ENCODE measurements at regions not wholly inside any gene's neighbourhood (a gene's known extent, or its start where the extent isn't known, plus 50 kb on each side); places are given as distances from the start of the nearest gene placed in this dataset.

- no peaks in the 10 kb centered on the region for H3K79me2 ChIP-seq (ENCODE audit: insufficient read depth, low read length)
- Mint-ChIP-seq H3K4me1 (peaks cover 11 to 12% of the 10 kb centered on the region in 2 experiments), H3K27ac (peak overlapping the region in 1 of 3 experiments; percentile 26; a peak in 2 of 7 replicates), H3K27me3 (ENCODE audit: low read depth) (no peaks in the 10 kb centered on the region), H3K4me3 (no peak overlapping the region), H3K9me3 (no peaks in the 10 kb centered on the region), H3K36me3 (ENCODE audit: insufficient read depth in 1 of 3, low read depth in 3 of 3) (peaks cover 0 to 1% (median 0%) of the 10 kb centered on the region in 3 experiments; a peak in 2 of 7 replicates)
- H3T11ph ChIP-seq (ENCODE audit: low read length): no peak overlapping the region
- H3K23ac ChIP-seq (ENCODE audit: insufficient read length, low read depth, low read length): no peak overlapping the region
- no peak overlapping the region for H3K14ac ChIP-seq (ENCODE audit: insufficient read depth, low read length)
- no peaks in the 10 kb centered on the region for H4K20me1 ChIP-seq (ENCODE audit: control insufficient read depth, insufficient read depth, insufficient read length)
- H3K79me1 ChIP-seq (ENCODE audit: insufficient read depth, low read depth, low read length, poor library complexity, severe bottlenecking): no peaks in the 10 kb centered on the region
- H3K18ac ChIP-seq (ENCODE audit: insufficient read length, low read depth, low read length): no peak overlapping the region
- H3K9me3 ChIP-seq (ENCODE audit: control insufficient read depth, low read depth, low read length): no peaks in the 10 kb centered on the region
- no peak overlapping the region for H3K4me2 ChIP-seq (ENCODE audit: insufficient read depth, insufficient read length, low read length)
- H4K91ac ChIP-seq (ENCODE audit: insufficient read length, low read depth, low read length): no peak overlapping the region
- no peak overlapping the region for H2BK20ac ChIP-seq (ENCODE audit: low read depth, low read length, poor library complexity, severe bottlenecking)
- H3K4ac ChIP-seq (ENCODE audit: low read depth, low read length): no peak overlapping the region
- TF ChIP-seq, protein P1, sequence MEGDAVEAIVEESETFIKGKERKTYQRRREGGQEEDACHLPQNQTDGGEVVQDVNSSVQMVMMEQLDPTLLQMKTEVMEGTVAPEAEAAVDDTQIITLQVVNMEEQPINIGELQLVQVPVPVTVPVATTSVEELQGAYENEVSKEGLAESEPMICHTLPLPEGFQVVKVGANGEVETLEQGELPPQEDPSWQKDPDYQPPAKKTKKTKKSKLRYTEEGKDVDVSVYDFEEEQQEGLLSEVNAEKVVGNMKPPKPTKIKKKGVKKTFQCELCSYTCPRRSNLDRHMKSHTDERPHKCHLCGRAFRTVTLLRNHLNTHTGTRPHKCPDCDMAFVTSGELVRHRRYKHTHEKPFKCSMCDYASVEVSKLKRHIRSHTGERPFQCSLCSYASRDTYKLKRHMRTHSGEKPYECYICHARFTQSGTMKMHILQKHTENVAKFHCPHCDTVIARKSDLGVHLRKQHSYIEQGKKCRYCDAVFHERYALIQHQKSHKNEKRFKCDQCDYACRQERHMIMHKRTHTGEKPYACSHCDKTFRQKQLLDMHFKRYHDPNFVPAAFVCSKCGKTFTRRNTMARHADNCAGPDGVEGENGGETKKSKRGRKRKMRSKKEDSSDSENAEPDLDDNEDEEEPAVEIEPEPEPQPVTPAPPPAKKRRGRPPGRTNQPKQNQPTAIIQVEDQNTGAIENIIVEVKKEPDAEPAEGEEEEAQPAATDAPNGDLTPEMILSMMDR (conservative IDR thresholded peaks at IDR 0.05): peak; percentile 79
- H2BK15ac ChIP-seq (ENCODE audit: low read depth, low read length): no peak overlapping the region
- no peak overlapping the region for H3K27ac ChIP-seq (ENCODE audit: insufficient read length, low read depth, low read length)
- no peak overlapping the region for H4K8ac ChIP-seq (replicated peaks; ENCODE audit: insufficient read length, low read depth, low read length)
- H3K23me2 ChIP-seq (ENCODE audit: insufficient read length, low read depth, low read length, poor library complexity, severe bottlenecking): no peaks in the 10 kb centered on the region
- H3K27me3 ChIP-seq (ENCODE audit: insufficient read depth, low read length): no peaks in the 10 kb centered on the region
- no peak overlapping the region for H2BK12ac ChIP-seq (ENCODE audit: insufficient read length, low read depth, low read length)
- H2BK5ac ChIP-seq (ENCODE audit: insufficient read length, low read length): no peak overlapping the region
- H2AK5ac ChIP-seq (ENCODE audit: insufficient read length, low read length): no peak overlapping the region
- no peak overlapping the region for H3K9ac ChIP-seq (ENCODE audit: extremely low read depth, insufficient read length, low read length)
- no peak overlapping the region for H3K56ac ChIP-seq (ENCODE audit: insufficient read length, low read depth, low read length)
- H2AFZ ChIP-seq (ENCODE audit: low read length): no peak overlapping the region
- H2BK120ac ChIP-seq (ENCODE audit: low read depth, low read length, poor library complexity, severe bottlenecking): no peak overlapping the region
- H3K4me1 ChIP-seq (ENCODE audit: insufficient read depth, low read length): no peaks in the 10 kb centered on the region
- WGBS (ENCODE audit: extremely low coverage, insufficient read length, low lambda C conversion rate): no CpG with 5 or more reads among the region's 3 CpGs
- no peak overlapping the region for H4K5ac ChIP-seq (ENCODE audit: insufficient read length, low read depth, low read length)
- DNase-seq: peak; percentile 68
These were observed 243.2 kb upstream of the TMEM229A start for GRCh38 chr7:124276005-124276622.

All from H9 (cell line).